ENCODE measurements at regions not wholly inside any gene's neighbourhood (a gene's known extent, or its start where the extent isn't known, plus 50 kb on each side); places are given as distances from the start of the nearest gene placed in this dataset.

- peak; percentile 25 for DNase-seq (ENCODE audit: insufficient read length, low spot score, missing footprints)
- H3K4me2 ChIP-seq (ENCODE audit: insufficient read depth, low read length): no peak overlapping the region
Measured at GRCh38 chr7:113175525-113176104, 57.3 kb upstream of the SMIM30 start.

GRCh38 chr7:113172726-113173125 lies 54.4 kb upstream of the SMIM30 start:
- Histone ChIP-seq H3K4me3 (ENCODE audit: insufficient read depth, low read length) (no peak overlapping the region), H3K9me3 (ENCODE audit: low read depth, low read length) (no peaks in the 10 kb centered on the region), H2AFZ (ENCODE audit: low read length) (no peak overlapping the region), H3K36me3 (ENCODE audit: insufficient read depth, low read length) (no peaks in the 10 kb centered on the region), H4K20me1 (ENCODE audit: insufficient read depth, low read length) (no peaks in the 10 kb centered on the region), H3K4me1 (ENCODE audit: insufficient read depth, low read length) (no peaks in the 10 kb centered on the region), H3K4me2 (ENCODE audit: insufficient read depth, low read length) (no peak overlapping the region), H3K27me3 (ENCODE audit: insufficient read depth, low read length) (no peaks in the 10 kb centered on the region), H3K79me2 (ENCODE audit: insufficient read depth, low read length) (no peaks in the 10 kb centered on the region), H3K27ac (ENCODE audit: low read depth, low read length) (no peak overlapping the region)
- no peak for DNase-seq (ENCODE audit: insufficient read length, low spot score, missing footprints)
- TF ChIP-seq CTCF (IDR thresholded peaks at IDR 0.05; ENCODE audit: extremely low read depth, low read depth, low read length): no peak

More at GRCh38 chr7:113175525-113176104, 57.3 kb upstream of the SMIM30 start:
- TF ChIP-seq CTCF (IDR thresholded peaks at IDR 0.05; ENCODE audit: extremely low read depth, low read depth, low read length): no peak
- H3K4me3 ChIP-seq (ENCODE audit: insufficient read depth, low read length): no peak overlapping the region
- no peaks in the 10 kb centered on the region for H3K79me2 ChIP-seq (ENCODE audit: insufficient read depth, low read length)
- H3K9me3 ChIP-seq (ENCODE audit: low read depth, low read length): no peaks in the 10 kb centered on the region
- no peaks in the 10 kb centered on the region for H3K27me3 ChIP-seq (ENCODE audit: insufficient read depth, low read length)
- no peak overlapping the region for H3K27ac ChIP-seq (ENCODE audit: low read depth, low read length)
- no peak overlapping the region for H2AFZ ChIP-seq (ENCODE audit: low read length)
- peaks cover 5% of the 10 kb centered on the region for H3K4me1 ChIP-seq (ENCODE audit: insufficient read depth, low read length)
- no peaks in the 10 kb centered on the region for H3K36me3 ChIP-seq (ENCODE audit: insufficient read depth, low read length)
- no peaks in the 10 kb centered on the region for H4K20me1 ChIP-seq (ENCODE audit: insufficient read depth, low read length)

GRCh38 chr7:113170591-113170990 lies 52.2 kb upstream of the SMIM30 start:
- Histone ChIP-seq H3K4me2 (ENCODE audit: insufficient read depth, low read length) (no peak overlapping the region), H3K79me2 (ENCODE audit: insufficient read depth, low read length) (no peaks in the 10 kb centered on the region), H2AFZ (ENCODE audit: low read length) (no peak overlapping the region), H3K27me3 (ENCODE audit: insufficient read depth, low read length) (no peaks in the 10 kb centered on the region), H3K4me1 (ENCODE audit: insufficient read depth, low read length) (no peaks in the 10 kb centered on the region), H3K36me3 (ENCODE audit: insufficient read depth, low read length) (no peaks in the 10 kb centered on the region), H3K4me3 (ENCODE audit: insufficient read depth, low read length) (no peak overlapping the region), H3K9me3 (ENCODE audit: low read depth, low read length) (no peaks in the 10 kb centered on the region), H3K27ac (ENCODE audit: low read depth, low read length) (no peak overlapping the region), H4K20me1 (ENCODE audit: insufficient read depth, low read length) (no peaks in the 10 kb centered on the region)
- DNase-seq (ENCODE audit: insufficient read length, low spot score, missing footprints): no peak
- no peak for TF ChIP-seq CTCF (IDR thresholded peaks at IDR 0.05; ENCODE audit: extremely low read depth, low read depth, low read length)
